HUES64 (cell line): ENCODE measurements at regions not wholly inside any gene's neighbourhood (a gene's known extent, or its start where the extent isn't known, plus 50 kb on each side); places are given as distances from the start of the nearest gene placed in this dataset.
"Not testable (repeated sequence)": the region's sequence is repeated elsewhere in the genome, so short reads cannot be mapped to it uniquely, and the experiment has no call there.

Experiments used
- H3K27ac ChIP-seq: 2 replicates; pipeline ENCODE4 v1.7.0; 2013; ENCODE audit warnings: low read depth, low read length, inconsistent platforms
- H3K27me3 ChIP-seq: 2 replicates; pipeline ENCODE4 v1.6.1; 2013; ENCODE audit warnings: mild to moderate bottlenecking, low read length; ENCODE audit not compliant: insufficient read depth
- H3K36me3 ChIP-seq: 2 replicates; pipeline ENCODE4 v1.6.1; 2013; ENCODE audit warnings: mild to moderate bottlenecking, low read length; ENCODE audit not compliant: insufficient read depth
- H3K4me1 ChIP-seq: 2 replicates; pipeline ENCODE4 v1.6.1; 2013; ENCODE audit warnings: mild to moderate bottlenecking, low read length, moderate library complexity; ENCODE audit not compliant: insufficient read depth
- H3K4me3 ChIP-seq: 2 replicates; pipeline ENCODE4 v1.5.1; 2013; ENCODE audit warnings: mild to moderate bottlenecking, low read length, moderate library complexity
- H3K9ac ChIP-seq: 2 replicates; pipeline ENCODE4 v1.6.1; 2013; ENCODE audit warnings: mild to moderate bottlenecking, low read depth, low read length
- H3K9me3 ChIP-seq: 2 replicates; pipeline ENCODE4 v1.6.1; 2013; ENCODE audit warnings: low read depth, low read length; ENCODE audit not compliant: insufficient read depth
- WGBS: fragments of 150-250, 120-280 bp; methylation state at CpG from one replicate; pipeline ENCODE4 v1.1.7; 2013; ENCODE audit warnings: missing lambda C conversion rate; 5-methylcytosine and 5-hydroxymethylcytosine counted together

DNA sequence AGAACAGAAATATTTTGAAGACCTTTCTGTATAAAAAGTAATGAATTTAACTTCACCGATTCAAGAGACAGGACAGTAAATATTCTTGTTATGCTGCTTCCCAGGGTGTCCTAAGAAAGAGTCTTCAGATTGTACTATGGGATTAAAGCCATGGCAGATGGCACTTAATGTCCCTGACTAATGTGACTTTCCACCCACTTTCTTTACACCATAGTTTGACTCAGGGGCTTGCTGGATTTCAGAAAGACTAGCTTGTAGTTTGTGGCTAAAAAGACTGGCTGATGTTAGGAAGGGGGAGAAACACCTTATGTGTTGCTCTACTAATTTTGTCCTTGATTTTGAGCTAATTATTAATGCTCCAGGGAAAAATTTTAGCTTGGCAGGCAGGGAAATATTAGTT is 75.9 kb downstream of the UTRN start:
- Histone ChIP-seq H3K36me3 (no peaks in the 10 kb centered on the region), H3K9me3 (no peaks in the 10 kb centered on the region), H3K4me3 (no peak overlapping the region), H3K4me1 (peaks cover 11% of the 10 kb centered on the region), H3K27ac (no peak overlapping the region), H3K27me3 (no peaks in the 10 kb centered on the region), H3K9ac (no peak overlapping the region)
- WGBS: 100% methylated on average over 1 of the region's 1 CpG

DNA sequence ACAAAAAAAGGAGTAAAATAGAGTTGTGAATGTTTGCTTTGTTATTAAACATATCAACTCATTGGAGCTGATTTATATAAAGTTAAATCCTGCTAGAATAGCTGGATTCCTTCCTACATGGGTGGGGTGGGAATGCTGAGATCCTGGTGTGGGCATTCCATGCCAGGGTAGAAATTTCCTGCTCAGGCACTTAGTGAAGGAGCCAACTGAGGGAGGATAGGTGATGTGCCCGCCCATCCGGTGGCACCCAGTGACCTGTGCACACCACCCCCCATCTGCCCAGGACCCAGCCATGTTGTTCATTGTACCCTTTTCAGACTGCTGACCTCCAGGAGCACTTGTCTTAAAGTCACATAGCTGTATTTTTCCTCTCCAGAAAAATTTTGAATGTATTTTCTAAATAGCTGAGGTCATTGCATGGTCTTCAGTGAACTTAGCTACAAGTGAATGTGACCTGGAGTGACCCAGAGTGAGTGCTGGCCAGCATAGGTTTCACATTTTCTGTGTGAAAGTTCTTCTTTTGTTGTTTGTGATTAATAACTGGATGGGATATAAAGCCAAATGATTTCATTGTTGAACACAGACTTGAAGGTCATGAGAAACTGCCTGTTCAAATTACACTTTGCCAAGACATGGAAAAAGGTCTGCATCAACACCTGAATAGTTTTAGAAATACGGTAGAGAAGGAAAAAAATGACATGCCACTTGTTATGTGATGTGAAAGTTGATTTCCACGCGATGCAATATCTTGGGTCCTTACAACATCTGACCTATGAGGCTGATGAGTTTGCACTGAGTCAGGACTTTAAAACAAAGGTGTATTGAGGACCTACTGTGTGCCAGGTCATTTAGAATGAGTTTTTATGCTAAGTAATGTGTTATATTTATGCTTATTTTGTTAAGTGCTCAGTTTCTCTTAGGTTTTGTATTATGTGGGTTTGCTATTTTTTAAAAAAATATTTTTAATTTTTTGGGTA is 77.2 kb downstream of the UTRN start:
- H3K9ac ChIP-seq: no peak overlapping the region
- peaks cover 11% of the 10 kb centered on the region for H3K4me1 ChIP-seq
- no peak overlapping the region for H3K27ac ChIP-seq
- no peaks in the 10 kb centered on the region for H3K9me3 ChIP-seq
- H3K36me3 ChIP-seq: no peaks in the 10 kb centered on the region
- no peaks in the 10 kb centered on the region for H3K27me3 ChIP-seq
- WGBS: 93% methylated on average over 5 of the region's 5 CpGs
- no peak overlapping the region for H3K4me3 ChIP-seq

- Histone ChIP-seq H3K9ac (no peak overlapping the region), H3K27ac (no peak overlapping the region), H3K36me3 (no peaks in the 10 kb centered on the region), H3K9me3 (no peaks in the 10 kb centered on the region), H3K4me3 (no peak overlapping the region), H3K27me3 (no peaks in the 10 kb centered on the region), H3K4me1 (peaks cover 11% of the 10 kb centered on the region)
- 96% methylated on average over 6 of the region's 7 CpGs for WGBS
Measured at GRCh38 chr6:144364208-144364720, 79.1 kb downstream of the UTRN start.

DNA sequence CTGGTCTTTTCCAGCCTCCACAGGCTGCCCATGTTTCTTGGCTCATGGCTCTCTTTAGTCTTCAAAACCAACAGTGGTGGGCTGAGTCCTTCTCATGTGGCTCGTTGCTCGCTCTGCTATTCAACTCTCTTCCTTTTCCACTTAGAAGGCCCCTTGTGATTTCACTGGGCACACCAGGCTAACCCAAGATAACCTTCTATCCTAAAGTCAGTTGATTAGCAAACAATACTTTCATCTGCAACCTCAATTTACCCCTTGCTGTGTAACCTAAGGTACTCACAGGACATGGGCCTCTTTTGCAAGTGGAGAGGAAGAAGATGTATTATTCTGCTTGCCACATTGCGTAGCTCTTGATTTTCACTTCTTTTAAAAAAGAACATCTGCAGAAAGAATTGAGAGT is 79.6 kb downstream of the UTRN start:
- Histone ChIP-seq H3K36me3 (no peaks in the 10 kb centered on the region), H3K9ac (no peak overlapping the region), H3K9me3 (no peaks in the 10 kb centered on the region), H3K27ac (no peak overlapping the region), H3K4me3 (no peak overlapping the region), H3K27me3 (no peaks in the 10 kb centered on the region), H3K4me1 (peaks cover 11% of the 10 kb centered on the region)
- 71% methylated on average over 2 of the region's 3 CpGs for WGBS

DNA sequence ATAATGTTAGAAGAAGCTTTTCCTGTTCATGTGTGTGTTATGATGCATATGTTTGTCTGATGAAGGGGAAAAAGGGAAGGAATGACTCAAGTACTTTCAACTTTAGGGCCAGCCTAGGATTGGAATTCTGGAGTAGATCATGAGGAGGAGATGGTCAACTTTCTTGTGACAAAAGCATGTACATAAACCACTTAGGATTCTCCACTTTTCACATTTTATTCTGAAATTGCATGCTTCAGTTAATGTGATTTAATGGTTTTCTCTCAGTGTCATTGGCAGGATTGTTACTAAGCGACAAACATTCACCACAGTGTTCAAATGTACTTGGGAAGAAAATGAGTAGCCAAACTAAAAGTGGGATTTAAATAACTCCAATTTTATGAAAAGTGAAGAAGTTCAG is 80.1 kb downstream of the UTRN start:
- Histone ChIP-seq H3K4me1 (peaks cover 11% of the 10 kb centered on the region), H3K27me3 (no peaks in the 10 kb centered on the region), H3K4me3 (no peak overlapping the region), H3K9me3 (no peaks in the 10 kb centered on the region), H3K36me3 (no peaks in the 10 kb centered on the region), H3K27ac (no peak overlapping the region), H3K9ac (no peak overlapping the region)
- 100% methylated on average over 1 of the region's 1 CpG for WGBS

DNA sequence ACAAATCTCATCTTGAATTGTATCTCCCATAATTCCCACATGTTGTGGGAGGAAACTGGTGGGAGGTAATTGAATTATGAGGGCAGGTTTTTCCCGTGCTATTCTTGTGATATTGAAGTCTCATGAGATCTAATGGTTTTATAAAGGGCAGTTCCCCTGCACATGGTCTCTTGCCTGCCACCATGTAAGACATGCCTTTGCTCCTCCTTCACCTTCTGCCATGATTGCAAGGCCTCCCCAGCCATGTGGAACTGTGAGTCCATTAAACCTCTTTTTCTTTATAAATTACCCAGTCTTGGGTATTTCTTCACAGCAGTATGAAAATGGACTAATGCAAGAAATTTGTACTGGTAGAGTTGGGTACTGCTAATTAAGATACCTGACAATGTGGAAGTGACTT is 84.6 kb downstream of the UTRN start:
- H3K4me1 ChIP-seq, H3K27me3 ChIP-seq, H3K27ac ChIP-seq, H3K4me3 ChIP-seq, H3K36me3 ChIP-seq, H3K9ac ChIP-seq, H3K9me3 ChIP-seq: not testable (repeated sequence)
- WGBS: 88% methylated on average over 1 of the region's 1 CpG

- no peaks in the 10 kb centered on the region for H3K9me3 ChIP-seq
- H3K4me1 ChIP-seq: no peaks in the 10 kb centered on the region
- no peaks in the 10 kb centered on the region for H3K27me3 ChIP-seq
- no peak overlapping the region for H3K27ac ChIP-seq
- WGBS: 100% methylated on average over 2 of the region's 2 CpGs
- H3K9ac ChIP-seq: no peak overlapping the region
- H3K4me3 ChIP-seq: no peak overlapping the region
- H3K36me3 ChIP-seq: 0 out of 2 replicates have a peak, but pooled peaks cover 2% of the 10 kb centered on the region
Measured at GRCh38 chr6:144372116-144372515, 87.0 kb downstream of the UTRN start.

DNA sequence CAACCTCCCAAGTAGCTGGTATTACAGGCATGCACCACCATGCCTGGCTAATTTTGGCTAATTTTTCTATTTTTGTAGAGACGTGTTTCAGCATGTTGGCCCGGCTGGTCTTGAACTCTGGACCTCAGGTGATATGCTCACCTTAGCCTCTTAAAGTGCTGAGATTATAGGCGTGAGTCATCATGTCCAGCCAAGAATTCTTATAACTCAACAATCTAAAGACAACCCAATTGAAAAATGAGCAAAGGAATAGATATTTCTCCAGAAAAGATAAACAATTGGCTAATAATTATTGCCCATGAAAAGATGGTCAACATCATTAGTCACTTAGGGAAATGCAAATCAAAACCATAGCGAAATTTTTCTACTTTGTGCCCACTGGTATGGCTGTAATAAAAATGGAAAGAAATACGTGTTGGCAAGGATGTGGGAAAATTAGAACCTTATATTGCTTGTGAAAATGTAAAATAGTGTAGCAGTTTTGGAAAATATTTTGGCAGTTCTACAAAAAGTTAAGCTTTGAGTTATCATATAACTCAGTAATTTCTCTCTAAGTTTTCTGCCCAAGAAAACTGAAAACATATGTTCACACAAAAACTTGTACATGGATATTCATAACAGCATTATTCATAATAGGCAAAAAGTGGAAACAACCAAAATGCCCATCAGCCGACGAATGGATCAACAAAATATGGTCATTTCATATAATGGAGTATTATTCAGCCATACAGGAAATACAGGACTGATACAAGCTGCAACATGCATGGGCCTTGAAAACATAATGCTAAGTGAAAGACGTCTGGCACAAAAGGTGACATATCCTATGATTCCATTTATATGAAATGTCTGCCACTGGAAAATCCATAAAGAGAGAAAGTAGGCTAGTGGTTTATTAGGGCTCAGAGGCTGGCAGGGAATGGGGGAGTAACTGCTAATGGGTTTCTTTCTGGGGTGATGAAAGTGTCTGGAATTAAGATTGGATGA is 87.8 kb downstream of the UTRN start:
- WGBS: 96% methylated on average over 8 of the region's 8 CpGs
- H3K9ac ChIP-seq: no peak overlapping the region
- no peaks in the 10 kb centered on the region for H3K4me1 ChIP-seq
- 0 out of 2 replicates have a peak, but pooled peaks cover 2% of the 10 kb centered on the region for H3K36me3 ChIP-seq
- no peak overlapping the region for H3K27ac ChIP-seq
- H3K27me3 ChIP-seq: no peaks in the 10 kb centered on the region
- H3K4me3 ChIP-seq: no peak overlapping the region
- H3K9me3 ChIP-seq: no peaks in the 10 kb centered on the region

GRCh38 chr6:144374525-144374924 is 89.4 kb downstream of the UTRN start:
- H3K4me1 ChIP-seq, H3K27me3 ChIP-seq, H3K36me3 ChIP-seq, H3K9me3 ChIP-seq, H3K27ac ChIP-seq, H3K4me3 ChIP-seq, H3K9ac ChIP-seq: not testable (repeated sequence)
- 97% methylated on average over 12 of the region's 12 CpGs for WGBS

GRCh38 chr6:144377586-144378210 is 92.6 kb downstream of the UTRN start:
- H3K36me3 ChIP-seq: peaks cover 2% of the 10 kb centered on the region; the same call in 1 of the 2 replicates
- no peaks in the 10 kb centered on the region for H3K27me3 ChIP-seq
- no peak overlapping the region for H3K4me3 ChIP-seq
- H3K4me1 ChIP-seq: no peaks in the 10 kb centered on the region
- H3K27ac ChIP-seq: no peak overlapping the region
- no peak overlapping the region for H3K9ac ChIP-seq
- WGBS: 91% methylated on average over 2 of the region's 2 CpGs
- peaks cover 19% of the 10 kb centered on the region for H3K9me3 ChIP-seq
